Endothelial cell of umbilical vein (primary cell): ENCODE measurements at regions not wholly inside any gene's neighbourhood (a gene's known extent, or its start where the extent isn't known, plus 50 kb on each side); places are given as distances from the start of the nearest gene placed in this dataset.

Experiments used
- CTCF ChIP-seq, 2 donors: IDR thresholded peaks; 1 replicate in 1 of 2; 2 replicates in 1 of 2; pipeline ENCODE4 v1.5.1; 2011; ENCODE audit warnings: low read length in 2 of 2, mild to moderate bottlenecking in 2 of 2, moderate library complexity in 2 of 2, control low read depth in 1 of 2, inconsistent platforms in 1 of 2, low read depth in 1 of 2; ENCODE audit not compliant: insufficient read depth in 1 of 2; ENCODE audit errors: extremely low read depth in 1 of 2
- EZH2 ChIP-seq: IDR thresholded peaks from 2 replicates; pipeline ENCODE4 v1.6.1; 2012; ENCODE audit warnings: borderline replicate concordance, low read depth, mild to moderate bottlenecking, moderate library complexity, low read length, inconsistent platforms; ENCODE audit not compliant: severe bottlenecking
- MAX ChIP-seq: IDR thresholded peaks from 2 replicates; pipeline ENCODE4 v1.6.1; 2011; ENCODE audit not compliant: insufficient read depth, insufficient read length
- MYC ChIP-seq: IDR thresholded peaks from one replicate; pipeline ENCODE4 v1.6.1; 2011; ENCODE audit warnings: mild to moderate bottlenecking, low read depth, low read length
- POLR2A ChIP-seq: IDR thresholded peaks from 2 replicates; pipeline ENCODE4 v1.6.1; 2012; ENCODE audit warnings: low read depth, mild to moderate bottlenecking, control low read depth, low read length
- POLR2AphosphoS5 ChIP-seq: IDR thresholded peaks from 2 replicates; pipeline ENCODE4 v1.6.1; 2012; ENCODE audit warnings: low read depth, mild to moderate bottlenecking, control low read depth, low read length, moderate library complexity; ENCODE audit not compliant: insufficient read depth

GRCh38 chr7:46283852-46284251 lies 362.8 kb upstream of the IGFBP3 start:
- no peak for TF ChIP-seq POLR2A
- TF ChIP-seq CTCF (IDR thresholded peaks at IDR 0.05; ENCODE audit: extremely low read depth in 1 of 2, insufficient read depth in 1 of 2, low read depth in 1 of 2, low read length in 2 of 2): no peak
- TF ChIP-seq EZH2: no peak
- TF ChIP-seq MYC: no peak
- TF ChIP-seq POLR2AphosphoS5: no peak
- no peak for TF ChIP-seq MAX
